Thyroid gland (tissue), 4 donors: ENCODE measurements at regions not wholly inside any gene's neighbourhood (a gene's known extent, or its start where the extent isn't known, plus 50 kb on each side); places are given as distances from the start of the nearest gene placed in this dataset.

Experiments used
- CTCF ChIP-seq, 6 experiments: fragments of 200-600 bp in 3 of 6; fragments of 450-650 bp in 3 of 6; sonication (generic) in 3 of 6; IDR thresholded peaks; one replicate each; pipeline ENCODE4 v1.5.1; 2016 to 2019; ENCODE audit warnings: antibody characterized with exemption in 6 of 6, mild to moderate bottlenecking in 2 of 6, inconsistent platforms in 1 of 6, moderate library complexity in 1 of 6
- POLR2A ChIP-seq, 2 donors: fragments of 450-650 bp; IDR thresholded peaks; one replicate each; pipeline ENCODE4 v1.6.1; 2017; ENCODE audit warnings: antibody characterized with exemption in 2 of 2, mild to moderate bottlenecking in 2 of 2, moderate library complexity in 1 of 2

- TF ChIP-seq CTCF (IDR thresholded peaks at IDR 0.05): no peak
- no peak for TF ChIP-seq POLR2A (IDR thresholded peaks at IDR 0.05)
These were observed 458.8 kb downstream of the METTL4 start for GRCh38 chr18:2112435-2113045.
